ENCODE measurements at regions not wholly inside any gene's neighbourhood (a gene's known extent, or its start where the extent isn't known, plus 50 kb on each side); places are given as distances from the start of the nearest gene placed in this dataset.

- WGBS (ENCODE audit: insufficient coverage, low coverage, missing lambda C conversion rate) = 70% methylated on average over 6 of the region's 6 CpGs
- TF ChIP-seq HES1 (IDR thresholded peaks at IDR 0.05; ENCODE audit: low read depth) (no peak), PREB (CRISPR knock-in tag; IDR thresholded peaks at IDR 0.05) (no peak), FOXP1 (CRISPR knock-in tag; IDR thresholded peaks at IDR 0.05) (no peak), RERE (CRISPR knock-in tag; IDR thresholded peaks at IDR 0.05; ENCODE audit: borderline replicate concordance) (no peak), MYC (IDR thresholded peaks at IDR 0.05; ENCODE audit: low read depth, low read length) (no peak), MYC (CRISPR knock-in tag; IDR thresholded peaks at IDR 0.05; ENCODE audit: borderline replicate concordance, low read depth) (no peak), ZNF184 (CRISPR knock-in tag; IDR thresholded peaks at IDR 0.05) (no peak), PCBP2 (IDR thresholded peaks at IDR 0.05; ENCODE audit: low read depth, low read length, poor library complexity, severe bottlenecking) (no peak), ELK3 (CRISPR knock-in tag; IDR thresholded peaks at IDR 0.05) (no peak), ETV6 (IDR thresholded peaks at IDR 0.05; ENCODE audit: borderline replicate concordance in 1 of 2, low read depth in 2 of 2, low read length in 1 of 2) (no peak), ETV6 (CRISPR knock-in tag; IDR thresholded peaks at IDR 0.05; ENCODE audit: borderline replicate concordance) (no peak), MXI1 (IDR thresholded peaks at IDR 0.05; ENCODE audit: low read depth, low read length) (no peak), ZBTB33 (CRISPR knock-in tag; IDR thresholded peaks at IDR 0.05) (no peak)
- no peaks in the 10 kb centered on the region for H3K36me3 ChIP-seq (ENCODE audit: control insufficient read depth, insufficient read depth, low read length)
- ATAC-seq = peak; percentile 43; the same call in 1 of the 3 replicates
- H3K4me3 ChIP-seq = no peak overlapping the region
- no peak overlapping the region for H3K9ac ChIP-seq (ENCODE audit: insufficient read depth in 1 of 2, low read depth in 2 of 2, low read length in 2 of 2)
- no peaks in the 10 kb centered on the region for H4K20me1 ChIP-seq (replicated peaks; ENCODE audit: control insufficient read depth, insufficient read depth, low read length)
- no TSS peak for BruUV-seq (replicated peaks)
- CTCF ChIA-PET (ENCODE audit: low intra/inter-chr PET ratio) = no interaction called here
- peaks cover 0 to 2% of the 10 kb centered on the region in 2 experiments; a peak in 3 of 5 replicates for H3K4me1 ChIP-seq (replicated peaks in 1 of 2; ENCODE audit: control insufficient read depth in 2 of 2, insufficient read depth in 2 of 2, low read length in 2 of 2)
- in situ Hi-C loops (cut with MboI) = no loop called here
- no peaks in the 10 kb centered on the region for H3K27me3 ChIP-seq (ENCODE audit: control insufficient read depth in 2 of 2, insufficient read depth in 2 of 2, low read length in 2 of 2)
- H3K79me2 ChIP-seq (ENCODE audit: control insufficient read depth, insufficient read depth, low read length) = no peaks in the 10 kb centered on the region
- no peaks in the 10 kb centered on the region; the same call in 1 of the 2 replicates for H3K9me3 ChIP-seq (replicated peaks; ENCODE audit: control insufficient read depth, insufficient read depth, low read depth, low read length)
- H3K27ac ChIP-seq (ENCODE audit: extremely low read depth, low read depth, low read length) = no peak overlapping the region
- H3K4me2 ChIP-seq (ENCODE audit: insufficient read depth, low read length) = no peak overlapping the region
- intact Hi-C loops (cut with micrococcal nuclease) = no loop called here
- no peak for DNase-seq (ENCODE audit: extremely low read depth in 1 of 4, low spot score in 3 of 4)
- POLR2A ChIA-PET = no interaction called here
- no peak overlapping the region for H2AFZ ChIP-seq (ENCODE audit: low read depth, low read length)
- no peaks in the 10 kb centered on the region for H3K9me1 ChIP-seq (ENCODE audit: control insufficient read depth, insufficient read depth, low read length)
- FAIRE-seq = no peak
Measured at GRCh38 chr4:38560340-38560739, 103.7 kb upstream of the KLF3 start.

Data from K562 (cell line).